WI38 (cell line): ENCODE measurements at regions not wholly inside any gene's neighbourhood (a gene's known extent, or its start where the extent isn't known, plus 50 kb on each side); places are given as distances from the start of the nearest gene placed in this dataset.

Experiments used
- H3K4me3 ChIP-seq: 2 replicates; pipeline ENCODE4 v1.5.1; 2011; ENCODE audit warnings: low read depth, mild to moderate bottlenecking, control low read depth, low read length
- CTCF ChIP-seq: IDR thresholded peaks from 2 replicates; pipeline ENCODE4 v1.5.1; 2012; ENCODE audit warnings: low read depth, mild to moderate bottlenecking, control low read depth, low read length

GRCh38 chr6:44043479-44044153, 83.6 kb downstream of the MRPL14 start:
- no peak for TF ChIP-seq CTCF
- no peak overlapping the region for H3K4me3 ChIP-seq

GRCh38 chr6:44042989-44043478, 84.2 kb downstream of the MRPL14 start:
- H3K4me3 ChIP-seq, result no peak overlapping the region
- no peak for TF ChIP-seq CTCF

DNA sequence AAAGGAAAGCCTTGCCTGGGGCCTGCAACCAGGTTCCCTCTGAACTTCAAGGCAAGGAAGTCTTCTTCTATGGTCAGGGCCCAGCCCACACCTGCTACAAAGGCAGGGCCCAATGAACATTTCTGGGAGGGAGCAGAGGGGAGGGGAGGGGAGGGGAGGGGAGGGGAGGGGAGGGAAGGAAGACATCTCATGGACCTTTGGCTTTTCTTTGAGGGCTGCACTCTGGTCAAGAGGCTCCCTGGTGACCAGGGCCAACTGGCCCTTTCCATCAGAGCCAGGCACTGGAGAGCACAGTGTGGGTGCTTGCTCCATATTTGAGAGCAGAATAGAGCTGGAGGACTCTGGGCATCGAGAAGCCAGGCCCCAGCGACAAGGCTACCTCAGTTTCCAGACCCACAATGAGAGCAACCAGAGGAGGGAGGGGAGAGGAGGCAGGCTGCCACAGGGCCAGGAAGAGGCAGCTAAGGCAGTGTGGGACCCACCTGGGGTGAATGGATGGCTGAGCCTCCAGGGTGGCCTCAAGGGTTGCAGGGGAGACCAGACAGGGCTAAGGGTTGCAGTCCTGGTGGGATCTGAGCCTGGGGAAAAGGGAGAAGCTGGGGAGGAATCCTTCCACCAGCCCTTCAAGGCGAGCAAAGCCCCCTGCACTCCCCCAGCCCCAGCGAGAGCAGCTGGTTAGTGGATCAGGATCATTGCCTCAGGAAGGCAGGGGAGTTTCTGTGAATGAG, 84.8 kb downstream of the MRPL14 start:
- no peak overlapping the region for H3K4me3 ChIP-seq
- TF ChIP-seq CTCF, result no peak

- H3K4me3 ChIP-seq, result no peak overlapping the region
- no peak for TF ChIP-seq CTCF
Observed at GRCh38 chr6:44041461-44042260, 85.6 kb downstream of the MRPL14 start.

- H3K4me3 ChIP-seq, result no peak overlapping the region
- TF ChIP-seq CTCF, result no peak
Observed at GRCh38 chr6:44040786-44041185, 86.5 kb downstream of the MRPL14 start.

- no peak for TF ChIP-seq CTCF
Observed at GRCh38 chr6:44039839-44040350, 87.4 kb downstream of the MRPL14 start.

More at GRCh38 chr6:44039839-44040350, 87.4 kb downstream of the MRPL14 start:
- H3K4me3 ChIP-seq, result no peak overlapping the region
